IMR-90 (cell line): ENCODE measurements at regions not wholly inside any gene's neighbourhood (a gene's known extent, or its start where the extent isn't known, plus 50 kb on each side); places are given as distances from the start of the nearest gene placed in this dataset.

ENCODE experiments used
- ATAC-seq: fragments of 200-7000 bp; cut with Tn5 transposase; 2 replicates; pipeline ENCODE4 v1.9.1; 2020; ENCODE audit warnings: low read depth, mild to moderate bottlenecking, moderate library complexity
- BruUV-seq: library from RNA; stranded (reverse); fragments of 400-500 nt; replicated peaks from 2 replicates; lab custom pipeline; 2021; lab: Mats Ljungman, UMichigan
- CTCF ChIA-PET: fragments of 300-600 bp; formaldehyde crosslinking; extraction: SDS; loops from one replicate; lab custom pipeline; 2021; ENCODE audit warnings: antibody characterized with exemption; lab: Yijun Ruan, JAX
- POLR2A ChIA-PET: fragments of 300-600 bp; sonication (Branson Sonifier 250); formaldehyde crosslinking; loops from one replicate; lab custom pipeline; 2022; ENCODE audit warnings: antibody characterized with exemption; ENCODE audit not compliant: unreplicated experiment; lab: Charles Lee
- DNase-seq: peaks from one replicate; pipeline ENCODE4 v3.0.0; 2013
- H2AFZ ChIP-seq: replicated peaks from 2 replicates; pipeline ENCODE3; 2013; ENCODE audit warnings: low read length, mild to moderate bottlenecking; ENCODE audit not compliant: poor library complexity
- H2AK5ac ChIP-seq: 2 replicates; pipeline ENCODE4 v1.6.1; 2013; ENCODE audit warnings: low read depth, low read length, inconsistent platforms
- H2AK9ac ChIP-seq: replicated peaks from 2 replicates; pipeline ENCODE3; 2013; ENCODE audit warnings: mild to moderate bottlenecking, low read depth, low read length, moderate library complexity; ENCODE audit not compliant: poor library complexity
- H2BK120ac ChIP-seq: 2 replicates; pipeline ENCODE4 v1.6.1; 2013; ENCODE audit warnings: low read depth, low read length, inconsistent platforms
- H2BK15ac ChIP-seq: 3 replicates; pipeline ENCODE4 v1.6.1; 2013; ENCODE audit warnings: low read depth, low read length, inconsistent platforms
- H2BK20ac ChIP-seq: 2 replicates; pipeline ENCODE4 v1.6.1; 2013; ENCODE audit warnings: low read depth, mild to moderate bottlenecking, inconsistent platforms, low read length, moderate library complexity
- H2BK5ac ChIP-seq: 2 replicates; pipeline ENCODE4 v1.6.1; 2013; ENCODE audit warnings: mild to moderate bottlenecking, low read depth, low read length, inconsistent platforms; ENCODE audit not compliant: poor library complexity, severe bottlenecking
- H3K14ac ChIP-seq: replicated peaks from 2 replicates; pipeline ENCODE4 v1.6.1; 2013; ENCODE audit warnings: low read depth, low read length, inconsistent platforms
- H3K18ac ChIP-seq: 2 replicates; pipeline ENCODE4 v1.6.1; 2013; ENCODE audit warnings: low read depth, low read length, control low read depth
- H3K23ac ChIP-seq: 2 replicates; pipeline ENCODE4 v1.6.1; 2013; ENCODE audit warnings: low read depth, low read length, inconsistent platforms
- H3K27ac ChIP-seq: 2 replicates; pipeline ENCODE4 v1.5.1; 2013; ENCODE audit warnings: mild to moderate bottlenecking, control low read depth, low read length; ENCODE audit not compliant: insufficient read depth
- H3K27me3 ChIP-seq: 2 replicates; pipeline ENCODE4 v1.6.1; 2013; ENCODE audit warnings: low read length; ENCODE audit not compliant: control insufficient read depth, insufficient read depth
- H3K36me3 ChIP-seq: 2 replicates; pipeline ENCODE4 v1.6.1; 2013; ENCODE audit warnings: low read length, mixed read lengths; ENCODE audit not compliant: control insufficient read depth, insufficient read depth
- H3K4ac ChIP-seq: 2 replicates; pipeline ENCODE4 v1.6.1; 2013; ENCODE audit warnings: low read depth, low read length, inconsistent platforms
- H3K4me1 ChIP-seq: 2 replicates; pipeline ENCODE4 v1.6.1; 2013; ENCODE audit warnings: low read length, mixed read lengths; ENCODE audit not compliant: control insufficient read depth, insufficient read depth
- H3K4me2 ChIP-seq: 2 replicates; pipeline ENCODE4 v1.6.1; 2013; ENCODE audit warnings: low read depth, mild to moderate bottlenecking, control low read depth, low read length, moderate library complexity
- H3K4me3 ChIP-seq: 2 replicates; pipeline ENCODE4 v1.5.1; 2013; ENCODE audit warnings: low read depth, mild to moderate bottlenecking, control low read depth, low read length, moderate library complexity; ENCODE audit not compliant: insufficient read depth
- H3K56ac ChIP-seq: 2 replicates; pipeline ENCODE4 v1.6.1; 2013; ENCODE audit warnings: low read length, inconsistent platforms; ENCODE audit not compliant: insufficient read depth; ENCODE audit errors: extremely low read depth
- H3K79me1 ChIP-seq, 2 experiments: 2 replicates each; pipeline ENCODE4 v1.6.1; 2013; ENCODE audit warnings: low read length in 2 of 2, inconsistent platforms in 1 of 2, low read depth in 1 of 2
- H3K9ac ChIP-seq: 2 replicates; pipeline ENCODE4 v1.6.1; 2013; ENCODE audit warnings: low read depth, low read length, control low read depth
- H3K9me1 ChIP-seq: 2 replicates; pipeline ENCODE4 v1.6.1; 2013; ENCODE audit warnings: low read length, inconsistent platforms; ENCODE audit not compliant: insufficient read depth
- H3K9me3 ChIP-seq: 2 replicates; pipeline ENCODE4 v1.6.1; 2013; ENCODE audit warnings: low read length; ENCODE audit not compliant: control insufficient read depth, insufficient read depth
- H4K20me1 ChIP-seq: 2 replicates; pipeline ENCODE4 v1.6.1; 2013; ENCODE audit warnings: low read length, inconsistent platforms; ENCODE audit not compliant: insufficient read depth
- H4K5ac ChIP-seq: 2 replicates; pipeline ENCODE4 v1.6.1; 2013; ENCODE audit warnings: mild to moderate bottlenecking, low read depth, low read length, control low read depth
- H4K8ac ChIP-seq, 2 experiments: 2 replicates each; pipeline ENCODE4 v1.6.1; 2013; ENCODE audit warnings: low read depth in 2 of 2, low read length in 2 of 2, control low read depth in 1 of 2, inconsistent platforms in 1 of 2
- H4K91ac ChIP-seq: 2 replicates; pipeline ENCODE4 v1.6.1; 2013; ENCODE audit warnings: low read depth, low read length, inconsistent platforms; ENCODE audit not compliant: insufficient read depth
- BHLHE40 ChIP-seq: fragments of 150-350 bp; IDR thresholded peaks from 2 replicates; pipeline ENCODE4 v1.6.1; 2016; ENCODE audit warnings: mild to moderate bottlenecking, low read depth, low read length
- CEBPB ChIP-seq: IDR thresholded peaks from 2 replicates; pipeline ENCODE4 v1.6.1; 2012; ENCODE audit warnings: low read depth, low read length, improper control_type of control experiment
- CHD1 ChIP-seq: IDR thresholded peaks from 2 replicates; pipeline ENCODE4 v1.6.1; 2012; ENCODE audit warnings: low read depth, low read length, improper control_type of control experiment
- CTCF ChIP-seq: conservative IDR thresholded peaks from 2 replicates; pipeline ENCODE4 v1.5.1; 2012; ENCODE audit warnings: mild to moderate bottlenecking, low read depth, low read length, improper control_type of control experiment
- ELK1 ChIP-seq: fragments of 150-350 bp; IDR thresholded peaks from 2 replicates; pipeline ENCODE4 v1.6.1; 2016; ENCODE audit warnings: low read depth, mild to moderate bottlenecking, low read length, moderate library complexity, borderline replicate concordance
- FOS ChIP-seq: fragments of 150-350 bp; IDR thresholded peaks from 2 replicates; pipeline ENCODE4 v1.6.1; 2016; ENCODE audit warnings: low read depth, low read length
- MAFK ChIP-seq: IDR thresholded peaks from 2 replicates; pipeline ENCODE4 v1.6.1; 2012; ENCODE audit warnings: low read depth, low read length, improper control_type of control experiment
- MAZ ChIP-seq: IDR thresholded peaks from 2 replicates; pipeline ENCODE4 v1.6.1; 2012; ENCODE audit warnings: low read depth, mild to moderate bottlenecking, low read length, improper control_type of control experiment, moderate library complexity, borderline replicate concordance
- MXI1 ChIP-seq: IDR thresholded peaks from 2 replicates; pipeline ENCODE4 v1.6.1; 2012; ENCODE audit warnings: low read depth, mild to moderate bottlenecking, low read length, moderate library complexity, borderline replicate concordance
- NFE2L2 ChIP-seq: fragments of 150-350 bp; IDR thresholded peaks from 2 replicates; pipeline ENCODE4 v1.6.1; 2016; ENCODE audit warnings: low read depth, mild to moderate bottlenecking, low read length
- POLR2A ChIP-seq: IDR thresholded peaks from 2 replicates; pipeline ENCODE4 v1.6.1; 2012; ENCODE audit warnings: mild to moderate bottlenecking, low read depth, low read length
- RAD21 ChIP-seq: IDR thresholded peaks from 2 replicates; pipeline ENCODE4 v1.6.1; 2012; ENCODE audit warnings: low read length, improper control_type of control experiment
- RFX5 ChIP-seq: IDR thresholded peaks from 2 replicates; pipeline ENCODE4 v1.8.0; 2012; ENCODE audit warnings: low read depth, mild to moderate bottlenecking, low read length, moderate library complexity
- SMC3 ChIP-seq: fragments of 150-350 bp; IDR thresholded peaks from 2 replicates; pipeline ENCODE4 v1.6.1; 2016; ENCODE audit warnings: low read depth, mild to moderate bottlenecking, antibody characterized with exemption, low read length, moderate library complexity
- USF2 ChIP-seq: fragments of 150-350 bp; IDR thresholded peaks from 2 replicates; pipeline ENCODE4 v1.6.1; 2017; ENCODE audit warnings: mild to moderate bottlenecking, antibody characterized with exemption, low read length, low read depth
- WGBS, 2 experiments: methylation state at CpG; one replicate each; pipeline versions ENCODE4 v1.1.5 to v1.1.7; 2013; ENCODE audit warnings: missing lambda C conversion rate in 2 of 2; ENCODE audit not compliant: insufficient read length in 1 of 2; ENCODE audit errors: extremely low coverage in 2 of 2; 5-methylcytosine and 5-hydroxymethylcytosine counted together
- dilution Hi-C: fragments of 300-500 bp; cut with HindIII; formaldehyde crosslinking; loops from one replicate; pipeline ENCODE4 v1.14.3; 2018; ENCODE audit warnings: low sequenced_read_pairs; ENCODE audit not compliant: unreplicated experiment
- in situ Hi-C: fragments of 300-500 bp; cut with MboI; formaldehyde crosslinking; loops from 3 replicates; pipeline ENCODE4 v1.14.3; 2019; ENCODE audit warnings: low sequenced_read_pairs, inconsistent platforms, mixed read lengths
- intact Hi-C: fragments of 100-400 bp; cut with micrococcal nuclease; formaldehyde crosslinking; loops from 2 replicates; pipeline ENCODE4 v1.10.0; 2022

GRCh38 chr21:28311411-28312190 is 681.1 kb downstream of the LTN1 start:
- CTCF ChIA-PET = interaction anchor here (1.3 kb wide), 1 partner anchor 15 kb away, joined by 3 read pairs; no protein-coding TSS in a partner anchor
- intact Hi-C loops (no loop called here), in situ Hi-C loops (no loop called here), dilution Hi-C loops (no loop called here)
- Histone ChIP-seq H4K5ac (peak overlapping the region; percentile 41), H2BK15ac (peak overlapping the region; percentile 66; the same call in 1 of the 3 replicates), H2BK20ac (peak overlapping the region; percentile 59), H2AFZ (no peak overlapping the region), H3K14ac (0 out of 2 replicates have a peak overlapping the region, but pooled peaks have one; percentile 34), H4K8ac (peak overlapping the region; percentile 71 to 75; a peak in 3 of 4 replicates), H2AK9ac (no peak overlapping the region), H3K4me3 (no peak overlapping the region), H3K4me1 (peaks cover 11% of the 10 kb centered on the region; the same call in 1 of the 2 replicates), H2AK5ac (peak overlapping the region; percentile 48), H3K9me1 (no peaks in the 10 kb centered on the region), H3K4ac (peak overlapping the region; percentile 65), H3K27ac (peak overlapping the region; percentile 61; the same call in 1 of the 2 replicates), H2BK5ac (peak overlapping the region; percentile 60), H3K18ac (peak overlapping the region; percentile 32), H3K79me1 (no peaks in the 10 kb centered on the region), H3K27me3 (no peaks in the 10 kb centered on the region), H3K9ac (no peak overlapping the region), H2BK120ac (peak overlapping the region; percentile 72), H3K4me2 (no peak overlapping the region), H4K20me1 (no peaks in the 10 kb centered on the region), H3K36me3 (no peaks in the 10 kb centered on the region), H3K56ac (no peak overlapping the region; the same call in 1 of the 2 replicates), H3K23ac (no peak overlapping the region), H4K91ac (peak overlapping the region; percentile 64), H3K9me3 (peaks cover 4% of the 10 kb centered on the region)
- BruUV-seq = no TSS peak
- ATAC-seq (no peak), DNase-seq (peak; percentile 21)
- POLR2A ChIA-PET = interaction anchor here (0.5 kb wide), 1 partner anchor 91 kb away, joined by 4 read pairs; no protein-coding TSS in a partner anchor
- no CpG with 5 or more reads among the region's 2 CpGs for WGBS, 2 experiments
- no peak for TF ChIP-seq CEBPB
- TF ChIP-seq MAZ = no peak
- no peak for TF ChIP-seq USF2
- no peak for TF ChIP-seq NFE2L2
- TF ChIP-seq CHD1 = no peak
- TF ChIP-seq MXI1 = no peak
- no peak for TF ChIP-seq ELK1
- TF ChIP-seq POLR2A = no peak
- TF ChIP-seq RFX5 = no peak
- no peak for TF ChIP-seq MAFK
- no peak for TF ChIP-seq CTCF
- TF ChIP-seq BHLHE40 = no peak
- no peak for TF ChIP-seq SMC3
- no peak for TF ChIP-seq FOS
- no peak for TF ChIP-seq RAD21
